ENCODE measurements at regions not wholly inside any gene's neighbourhood (a gene's known extent, or its start where the extent isn't known, plus 50 kb on each side); places are given as distances from the start of the nearest gene placed in this dataset.
"Not testable (repeated sequence)": the region's sequence is repeated elsewhere in the genome, so short reads cannot be mapped to it uniquely, and the experiment has no call there.

DNA sequence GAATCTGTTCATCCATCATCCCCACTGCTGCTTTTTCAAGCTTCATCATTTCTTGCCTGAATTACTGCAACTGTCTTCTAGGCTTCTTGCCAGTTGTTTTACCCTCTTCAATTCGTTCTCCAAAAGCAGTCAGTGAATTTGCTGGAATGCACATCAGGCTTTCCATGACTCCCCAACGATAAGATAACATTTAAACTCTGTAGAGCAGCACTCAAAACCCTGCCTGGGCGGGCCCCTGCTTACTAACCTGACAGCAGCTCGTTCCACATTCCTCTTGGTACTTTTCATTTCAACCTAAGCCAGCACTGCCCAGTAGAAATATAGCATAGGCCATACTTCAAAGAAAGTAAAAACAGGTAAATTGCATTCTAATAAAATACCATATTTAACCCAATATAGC, 342.9 kb downstream of the SUCLG1 start:
- Mint-ChIP-seq H3K4me3 (no peak overlapping the region), H3K36me3 (ENCODE audit: low read depth) (no peaks in the 10 kb centered on the region), H3K27ac (no peak overlapping the region), H3K27me3 (peaks cover 12% of the 10 kb centered on the region), H3K4me1 (ENCODE audit: low read depth) (no peaks in the 10 kb centered on the region), H3K9me3 (peaks cover 10% of the 10 kb centered on the region)
- DNase-seq = no peak

DNA sequence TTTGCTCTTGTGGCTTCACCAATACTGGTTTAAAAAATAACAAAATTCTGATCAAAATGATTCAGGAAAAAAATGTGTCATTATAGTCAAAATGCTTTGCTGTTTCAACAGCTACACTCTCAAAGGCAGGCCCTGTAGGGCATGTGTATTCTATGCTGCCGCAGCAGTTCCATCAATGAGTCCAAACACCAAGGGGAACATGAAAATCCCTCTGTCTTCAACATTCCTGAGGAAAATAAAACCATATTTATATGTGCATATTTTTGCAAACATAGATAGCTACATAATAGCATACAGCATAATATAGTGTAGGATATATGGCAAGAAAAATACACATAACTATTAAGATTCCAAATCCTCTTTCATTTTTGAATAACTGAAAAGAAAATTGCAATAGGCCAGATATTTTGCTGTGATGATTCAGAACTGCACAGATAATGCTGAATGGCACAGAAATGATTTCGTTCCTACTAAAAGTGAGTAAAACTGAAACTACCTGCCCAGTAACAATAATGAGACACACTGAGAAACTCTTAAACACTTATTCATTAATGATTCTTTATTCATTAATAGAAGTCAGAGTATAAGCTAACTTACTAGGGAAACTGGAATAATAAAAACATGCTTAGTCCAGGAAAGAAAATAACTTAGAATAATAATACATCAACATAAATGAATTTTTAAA, 343.8 kb downstream of the SUCLG1 start:
- Mint-ChIP-seq H3K36me3 (ENCODE audit: low read depth) (no peaks in the 10 kb centered on the region), H3K27me3 (peaks cover 12% of the 10 kb centered on the region), H3K9me3 (peaks cover 10% of the 10 kb centered on the region), H3K4me1 (ENCODE audit: low read depth) (no peaks in the 10 kb centered on the region), H3K27ac (no peak overlapping the region), H3K4me3 (no peak overlapping the region)
- DNase-seq = no peak

DNA sequence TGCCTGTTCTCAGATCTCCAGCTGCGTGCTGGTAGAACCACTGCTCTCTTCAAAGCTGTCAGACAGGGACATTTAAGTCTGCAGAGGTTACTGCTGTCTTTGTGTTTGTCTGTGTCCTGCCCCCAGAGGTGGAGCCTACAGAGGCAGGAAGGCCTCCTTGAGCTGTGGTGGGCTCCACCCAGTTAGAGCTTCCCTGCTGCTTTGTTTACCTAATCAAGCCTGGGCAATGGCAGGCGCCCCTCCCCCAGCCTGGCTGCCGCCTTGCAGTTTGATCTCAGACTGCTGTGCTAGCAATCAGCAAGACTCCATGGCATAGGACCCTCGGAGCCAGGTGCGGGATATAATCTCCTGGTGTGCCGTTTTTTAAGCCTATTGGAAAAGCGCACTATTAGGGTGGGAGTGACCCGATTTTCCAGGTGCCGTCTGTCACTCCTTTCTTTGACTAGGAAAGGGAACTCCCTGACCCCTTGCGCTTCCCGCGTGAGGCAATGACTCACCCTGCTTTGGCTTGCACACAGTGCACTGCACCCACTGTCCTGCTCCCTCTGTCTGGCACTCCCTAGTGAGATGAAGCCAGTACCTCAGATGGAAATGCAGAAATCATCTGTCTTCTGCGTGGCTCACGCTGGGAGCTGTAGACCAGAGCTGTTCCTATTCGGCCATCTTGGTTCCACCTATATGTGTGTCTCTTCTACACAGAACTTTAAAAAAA, 355.1 kb downstream of the SUCLG1 start:
- H3K27ac Mint-ChIP-seq; H3K4me1 Mint-ChIP-seq (ENCODE audit: low read depth); H3K36me3 Mint-ChIP-seq (ENCODE audit: low read depth); H3K4me3 Mint-ChIP-seq; DNase-seq; H3K27me3 Mint-ChIP-seq: not testable (repeated sequence)
- H3K9me3 Mint-ChIP-seq = peaks cover 12% of the 10 kb centered on the region

DNA sequence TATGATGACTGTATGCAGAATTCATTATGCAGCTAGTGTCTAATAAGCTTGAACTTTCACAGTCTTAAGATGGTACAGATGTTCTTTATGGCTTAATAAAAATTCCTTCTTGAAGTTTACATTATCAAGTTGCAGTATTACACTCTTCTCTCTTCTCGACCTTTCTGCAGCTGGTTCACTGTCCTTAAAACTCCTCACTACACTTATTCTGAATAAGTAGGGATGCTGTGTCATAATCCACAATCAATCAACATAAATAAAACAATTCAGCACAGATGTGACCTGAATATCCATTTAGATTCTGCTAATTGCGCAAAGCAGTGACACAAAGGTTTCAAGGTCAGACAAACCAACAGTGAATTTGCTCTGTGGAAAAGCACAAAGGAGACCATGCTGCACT, 356.8 kb downstream of the SUCLG1 start:
- Mint-ChIP-seq H3K36me3 (ENCODE audit: low read depth) (no peaks in the 10 kb centered on the region), H3K4me3 (no peak overlapping the region), H3K27me3 (peaks cover 5% of the 10 kb centered on the region), H3K27ac (no peak overlapping the region), H3K9me3 (peaks cover 12% of the 10 kb centered on the region), H3K4me1 (ENCODE audit: low read depth) (no peaks in the 10 kb centered on the region)
- no peak for DNase-seq

DNA sequence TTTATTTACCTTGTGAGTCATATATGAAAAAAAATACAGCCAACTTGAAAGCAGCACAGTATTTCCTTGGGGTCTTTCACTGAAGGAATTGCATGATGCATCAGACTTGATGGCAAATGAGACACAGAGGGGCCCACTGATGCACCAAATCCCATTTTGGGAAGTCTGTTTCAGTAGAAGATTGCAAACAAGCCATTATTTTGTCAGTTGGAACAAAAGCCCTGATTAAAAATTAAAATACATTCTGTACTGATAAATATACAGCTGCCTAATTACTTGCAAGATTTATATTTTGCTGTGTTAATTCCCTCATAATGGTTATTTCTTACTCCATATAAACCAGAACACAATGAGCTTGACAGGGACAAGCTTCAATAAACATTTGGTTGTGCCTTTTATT, 370.4 kb downstream of the SUCLG1 start:
- Mint-ChIP-seq H3K36me3 (ENCODE audit: low read depth) (no peaks in the 10 kb centered on the region), H3K4me1 (ENCODE audit: low read depth) (no peaks in the 10 kb centered on the region), H3K27me3 (peaks cover 26% of the 10 kb centered on the region), H3K27ac (no peak overlapping the region), H3K9me3 (no peaks in the 10 kb centered on the region), H3K4me3 (no peak overlapping the region)
- DNase-seq = no peak

DNA sequence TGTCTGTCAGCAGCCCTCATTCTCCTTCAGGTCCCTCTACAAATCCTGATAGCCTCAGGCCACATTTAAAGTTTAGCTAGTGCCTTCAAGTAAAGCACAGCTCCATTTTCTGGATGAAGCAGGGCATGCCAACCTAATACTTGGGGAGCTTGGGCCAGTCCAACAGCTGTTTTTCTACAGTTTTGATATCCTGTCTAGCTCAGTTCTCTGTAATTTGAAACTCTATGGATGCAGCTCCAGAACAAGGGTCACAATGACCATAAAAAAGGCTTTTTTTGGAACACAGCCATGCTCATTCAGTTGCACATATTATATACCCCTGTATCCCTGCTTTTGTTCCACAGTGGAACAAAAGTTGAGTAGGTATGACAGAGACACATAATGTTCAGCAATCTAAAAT, 373.5 kb downstream of the SUCLG1 start:
- Mint-ChIP-seq H3K4me1 (ENCODE audit: low read depth) (no peaks in the 10 kb centered on the region), H3K27me3 (peaks cover 22% of the 10 kb centered on the region), H3K4me3 (no peak overlapping the region), H3K9me3 (no peaks in the 10 kb centered on the region), H3K27ac (no peak overlapping the region), H3K36me3 (ENCODE audit: low read depth) (no peaks in the 10 kb centered on the region)
- no peak for DNase-seq

DNA sequence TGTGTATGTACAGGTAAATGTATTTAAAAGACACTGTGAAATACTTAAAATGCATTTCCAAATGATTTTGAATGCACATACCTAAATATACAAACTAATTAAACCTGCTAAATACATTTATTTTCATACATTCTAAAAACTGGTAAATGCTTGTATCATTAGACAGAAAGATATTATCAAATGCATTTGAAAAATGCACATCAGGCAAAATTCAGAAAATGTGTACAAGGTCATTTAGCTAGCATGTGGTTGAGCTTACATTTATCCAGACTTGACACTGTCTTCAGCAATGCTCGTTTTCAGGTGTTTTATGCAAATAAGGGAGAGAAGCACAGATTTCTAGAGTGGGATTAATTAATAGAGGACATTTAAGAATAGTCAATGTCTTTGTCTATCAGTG, 374.2 kb downstream of the SUCLG1 start:
- Mint-ChIP-seq H3K27ac (no peak overlapping the region), H3K9me3 (no peaks in the 10 kb centered on the region), H3K36me3 (ENCODE audit: low read depth) (no peaks in the 10 kb centered on the region), H3K4me1 (ENCODE audit: low read depth) (no peaks in the 10 kb centered on the region), H3K4me3 (no peak overlapping the region), H3K27me3 (peaks cover 26% of the 10 kb centered on the region)
- no peak for DNase-seq

DNA sequence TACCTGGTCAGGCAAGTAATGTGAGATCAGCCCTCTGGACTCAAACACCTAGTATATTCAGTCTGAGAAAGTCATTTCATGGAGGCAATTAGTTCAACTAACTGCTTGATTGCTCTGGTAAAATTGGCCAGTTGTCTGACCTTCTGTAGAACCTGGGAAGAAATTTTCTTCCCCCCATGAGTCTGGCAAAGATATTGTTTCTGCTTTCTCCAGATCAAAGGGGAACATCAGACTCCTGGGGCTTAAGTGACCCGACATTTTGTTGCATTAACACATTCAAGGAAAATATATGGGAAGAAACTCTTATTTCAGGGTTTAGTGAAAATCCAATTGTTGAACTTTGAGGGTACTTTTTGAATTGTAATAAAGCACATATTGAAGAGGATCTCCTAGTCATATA, 375.1 kb downstream of the SUCLG1 start:
- Mint-ChIP-seq H3K4me1 (ENCODE audit: low read depth) (no peaks in the 10 kb centered on the region), H3K9me3 (no peaks in the 10 kb centered on the region), H3K4me3 (no peak overlapping the region), H3K27me3 (peaks cover 22% of the 10 kb centered on the region), H3K27ac (no peak overlapping the region), H3K36me3 (ENCODE audit: low read depth) (no peaks in the 10 kb centered on the region)
- DNase-seq = no peak

DNA sequence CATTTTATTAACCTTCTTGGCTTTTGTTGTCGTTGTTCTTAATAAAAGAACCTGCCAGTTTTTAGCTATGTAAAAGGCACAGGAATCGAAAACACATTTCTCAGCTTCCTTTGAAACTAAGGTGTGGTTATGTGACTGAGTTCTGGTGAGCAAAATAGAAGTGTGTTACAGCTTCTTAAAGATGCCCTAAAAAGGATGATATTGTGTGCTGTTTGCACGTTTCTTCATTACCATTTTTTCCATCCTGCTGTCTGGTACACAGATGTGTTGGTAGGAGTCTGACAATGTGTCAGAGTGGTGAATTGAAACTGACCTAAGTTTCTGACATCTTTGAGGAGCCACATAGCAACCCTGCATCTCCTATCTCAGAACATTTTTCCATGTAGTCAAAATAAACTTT, 380.6 kb downstream of the SUCLG1 start:
- peaks cover 4% of the 10 kb centered on the region for H3K27me3 Mint-ChIP-seq
- no peaks in the 10 kb centered on the region for H3K9me3 Mint-ChIP-seq
- no peaks in the 10 kb centered on the region for H3K36me3 Mint-ChIP-seq (ENCODE audit: low read depth)
- H3K27ac Mint-ChIP-seq = no peak overlapping the region
- H3K4me3 Mint-ChIP-seq = no peak overlapping the region
- DNase-seq = no peak
- no peaks in the 10 kb centered on the region for H3K4me1 Mint-ChIP-seq (ENCODE audit: low read depth)

DNA sequence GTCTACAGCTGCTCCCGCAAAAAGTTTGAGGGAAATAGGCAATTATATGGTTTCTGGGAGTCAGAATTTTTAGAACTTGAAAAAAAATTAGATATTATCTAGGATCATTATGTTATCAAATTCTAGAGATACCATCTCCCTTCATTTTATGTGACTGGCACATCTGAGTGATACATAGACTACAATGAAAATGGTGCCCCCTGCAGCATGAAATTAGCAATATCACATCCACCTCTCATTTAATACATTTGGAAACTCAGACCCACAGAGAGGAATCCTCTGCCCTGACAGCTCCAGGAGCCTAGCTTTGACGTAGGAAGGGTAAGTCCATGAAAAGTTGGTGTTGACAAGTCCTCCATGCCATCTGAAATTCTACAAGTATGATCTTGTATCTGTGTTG, 381.6 kb downstream of the SUCLG1 start:
- DNase-seq = no peak
- no peaks in the 10 kb centered on the region for H3K4me1 Mint-ChIP-seq (ENCODE audit: low read depth)
- H3K36me3 Mint-ChIP-seq (ENCODE audit: low read depth) = no peaks in the 10 kb centered on the region
- no peaks in the 10 kb centered on the region for H3K9me3 Mint-ChIP-seq
- H3K4me3 Mint-ChIP-seq = no peak overlapping the region
- peaks cover 4% of the 10 kb centered on the region for H3K27me3 Mint-ChIP-seq
- H3K27ac Mint-ChIP-seq = no peak overlapping the region

DNA sequence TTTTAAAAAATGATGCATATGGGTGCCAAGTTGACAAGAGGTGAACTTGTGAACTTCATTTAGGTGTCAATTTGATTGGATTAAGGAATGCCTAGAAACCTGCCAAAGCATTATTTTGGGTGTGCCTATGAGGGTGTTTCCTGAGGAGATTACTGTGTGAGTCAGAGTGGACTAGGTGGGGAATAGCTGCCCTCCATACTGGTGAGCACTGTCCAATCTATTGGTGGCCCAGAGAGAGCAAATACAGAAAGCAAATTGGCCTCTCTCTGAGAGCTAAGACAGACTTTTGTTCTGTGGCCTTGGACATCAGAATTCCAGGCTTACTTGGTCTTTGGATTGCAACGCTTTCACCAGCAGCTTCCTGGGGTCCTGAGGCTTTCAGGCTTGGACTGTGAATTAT, 388.0 kb downstream of the SUCLG1 start:
- peaks cover 3% of the 10 kb centered on the region for H3K27me3 Mint-ChIP-seq
- no peak overlapping the region for H3K27ac Mint-ChIP-seq
- no peak for DNase-seq
- H3K9me3 Mint-ChIP-seq = no peaks in the 10 kb centered on the region
- H3K36me3 Mint-ChIP-seq (ENCODE audit: low read depth) = no peaks in the 10 kb centered on the region
- H3K4me3 Mint-ChIP-seq = no peak overlapping the region
- no peaks in the 10 kb centered on the region for H3K4me1 Mint-ChIP-seq (ENCODE audit: low read depth)

DNA sequence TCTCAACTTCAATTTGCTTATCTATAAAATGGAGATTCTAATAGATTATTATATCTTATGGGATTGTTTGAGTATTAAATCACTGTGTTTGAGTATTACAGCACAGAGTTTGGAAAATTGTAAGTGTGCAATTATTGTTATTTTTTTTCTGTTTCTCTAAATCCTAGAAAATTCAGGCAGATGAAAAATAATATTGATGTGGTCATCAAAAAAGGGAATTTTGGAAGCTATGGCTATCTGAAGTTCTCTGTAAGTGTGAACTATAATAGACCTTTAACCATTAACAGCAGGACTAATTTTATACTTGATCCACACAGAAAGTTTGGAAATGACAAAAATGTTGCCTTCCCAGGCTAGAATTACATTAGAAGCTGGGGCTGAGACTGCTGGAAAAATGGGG, 393.2 kb downstream of the SUCLG1 start:
- Mint-ChIP-seq H3K36me3 (ENCODE audit: low read depth) (no peaks in the 10 kb centered on the region), H3K9me3 (no peaks in the 10 kb centered on the region), H3K27me3 (peaks cover 10% of the 10 kb centered on the region), H3K4me1 (ENCODE audit: low read depth) (no peaks in the 10 kb centered on the region), H3K4me3 (no peak overlapping the region), H3K27ac (no peak overlapping the region)
- DNase-seq = no peak

DNA sequence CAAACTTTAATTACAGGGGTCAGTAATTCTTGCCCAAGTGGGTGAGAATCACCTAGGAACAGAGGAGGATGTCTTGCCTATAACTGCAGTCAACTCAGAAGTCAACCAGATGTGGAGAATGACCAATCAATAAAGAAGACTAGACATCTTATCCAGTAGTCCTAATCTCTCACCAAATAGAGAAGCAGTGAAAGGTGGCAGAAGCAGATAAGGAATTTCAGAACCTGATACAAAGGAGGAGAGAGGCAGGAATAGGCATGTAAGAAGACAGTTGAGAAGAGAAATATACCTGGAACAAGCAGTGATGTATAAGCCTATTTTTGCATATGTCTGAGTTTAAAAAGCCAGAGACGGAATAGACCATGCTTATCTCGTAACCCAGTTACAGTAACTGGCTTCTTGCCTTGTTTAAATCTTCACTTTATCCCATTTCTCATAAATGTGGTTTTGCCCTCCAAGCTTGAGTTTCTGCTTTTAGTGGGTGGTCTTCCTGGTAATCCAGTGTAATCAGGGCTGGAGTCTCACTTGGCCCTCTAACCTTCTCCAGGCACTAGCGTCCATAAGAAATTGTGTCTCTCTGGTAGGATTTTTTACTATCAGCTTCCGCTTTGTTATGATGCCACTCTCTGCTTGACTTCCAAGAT, 401.0 kb downstream of the SUCLG1 start:
- Mint-ChIP-seq H3K36me3 (ENCODE audit: low read depth) (no peaks in the 10 kb centered on the region), H3K4me1 (ENCODE audit: low read depth) (no peaks in the 10 kb centered on the region), H3K9me3 (no peaks in the 10 kb centered on the region), H3K27ac (no peak overlapping the region), H3K4me3 (no peak overlapping the region), H3K27me3 (peaks cover 11% of the 10 kb centered on the region)
- no peak for DNase-seq

DNA sequence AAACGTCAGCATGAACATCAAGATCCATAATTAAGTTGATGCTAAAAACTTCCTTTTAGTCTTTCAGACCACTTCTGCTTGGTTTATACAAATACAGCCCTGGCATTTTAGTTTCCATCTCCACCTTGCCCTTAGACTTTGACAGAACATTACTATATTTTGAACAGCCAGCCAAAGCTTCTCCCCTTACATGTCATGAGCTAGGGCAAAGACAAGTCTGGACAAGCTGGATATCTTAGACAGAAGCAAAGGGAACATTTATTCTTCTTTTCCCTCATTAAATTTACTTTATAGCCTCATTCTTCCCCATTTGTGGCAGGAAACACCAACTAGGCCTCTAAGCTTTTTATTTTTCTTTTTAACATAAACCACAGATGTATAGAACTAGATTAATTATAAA, 403.3 kb downstream of the SUCLG1 start:
- Mint-ChIP-seq H3K36me3 (ENCODE audit: low read depth) (no peaks in the 10 kb centered on the region), H3K27me3 (peaks cover 8% of the 10 kb centered on the region), H3K9me3 (no peaks in the 10 kb centered on the region), H3K4me1 (ENCODE audit: low read depth) (no peaks in the 10 kb centered on the region), H3K4me3 (no peak overlapping the region), H3K27ac (no peak overlapping the region)
- DNase-seq = no peak

DNA sequence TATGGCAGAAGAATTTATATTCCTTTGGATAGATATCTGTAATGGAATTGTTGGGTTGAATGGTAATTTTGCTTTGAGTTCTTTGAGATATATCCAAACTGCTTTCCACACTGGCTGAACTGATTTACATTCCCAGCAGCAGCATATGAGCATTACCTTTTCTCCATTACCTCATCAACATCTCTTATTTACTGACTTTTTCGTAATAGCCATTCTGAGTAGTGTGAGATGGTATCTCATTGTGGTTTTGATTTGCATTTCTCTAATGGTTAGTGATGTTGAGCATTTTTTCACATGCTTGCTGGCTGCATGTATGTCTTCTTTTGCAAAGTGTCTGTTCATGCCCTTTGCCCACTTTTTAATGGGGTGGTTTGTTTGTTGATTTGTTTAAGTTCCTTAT, 404.5 kb downstream of the SUCLG1 start:
- H3K27me3 Mint-ChIP-seq; H3K4me3 Mint-ChIP-seq; H3K36me3 Mint-ChIP-seq (ENCODE audit: low read depth); DNase-seq; H3K9me3 Mint-ChIP-seq; H3K27ac Mint-ChIP-seq; H3K4me1 Mint-ChIP-seq (ENCODE audit: low read depth): not testable (repeated sequence)
